ENCODE measurements at regions not wholly inside any gene's neighbourhood (a gene's known extent, or its start where the extent isn't known, plus 50 kb on each side); places are given as distances from the start of the nearest gene placed in this dataset.
A peak's percentile ranks its signal among the peaks of the same experiment; 100 is the strongest.

- DNase-seq (ENCODE audit: low read depth): no peak
- in situ Hi-C loops (cut with HindIII; ENCODE audit: low pct_unique_long_range_greater_than_20kb, low sequenced_read_pairs): no loop called here
Measured at GRCh38 chr17:74085434-74085833, 118.0 kb upstream of the RPL38 start.

- in situ Hi-C loops (cut with HindIII; ENCODE audit: low pct_unique_long_range_greater_than_20kb, low sequenced_read_pairs): no loop called here
- no peak for DNase-seq (ENCODE audit: low read depth)
Measured at GRCh38 chr17:74087002-74087585, 116.4 kb upstream of the RPL38 start.

GRCh38 chr17:74088285-74088933 is 115.1 kb upstream of the RPL38 start:
- no peak for DNase-seq (ENCODE audit: low read depth)
- in situ Hi-C loops (cut with HindIII; ENCODE audit: low pct_unique_long_range_greater_than_20kb, low sequenced_read_pairs): no loop called here

- in situ Hi-C loops (cut with HindIII; ENCODE audit: low pct_unique_long_range_greater_than_20kb, low sequenced_read_pairs): no loop called here
- DNase-seq (ENCODE audit: low read depth): no peak
Measured at GRCh38 chr17:74088934-74089329, 114.5 kb upstream of the RPL38 start.

- in situ Hi-C loops (cut with HindIII; ENCODE audit: low pct_unique_long_range_greater_than_20kb, low sequenced_read_pairs): no loop called here
Measured at GRCh38 chr17:74089380-74089779, 114.1 kb upstream of the RPL38 start.

GRCh38 chr17:74089869-74090464 is 113.5 kb upstream of the RPL38 start:
- in situ Hi-C loops (cut with HindIII; ENCODE audit: low pct_unique_long_range_greater_than_20kb, low sequenced_read_pairs): no loop called here

More at GRCh38 chr17:74089380-74089779, 114.1 kb upstream of the RPL38 start:
- no peak for DNase-seq (ENCODE audit: low read depth)

GRCh38 chr17:74094651-74095050 is 108.8 kb upstream of the RPL38 start:
- DNase-seq (ENCODE audit: low read depth): no peak

More at GRCh38 chr17:74089869-74090464, 113.5 kb upstream of the RPL38 start:
- DNase-seq (ENCODE audit: low read depth): peak; percentile 29

GRCh38 chr17:74096456-74096855 is 107.0 kb upstream of the RPL38 start:
- no peak for DNase-seq (ENCODE audit: low read depth)
- in situ Hi-C loops (cut with HindIII; ENCODE audit: low pct_unique_long_range_greater_than_20kb, low sequenced_read_pairs): no loop called here

More at GRCh38 chr17:74094651-74095050, 108.8 kb upstream of the RPL38 start:
- in situ Hi-C loops (cut with HindIII; ENCODE audit: low pct_unique_long_range_greater_than_20kb, low sequenced_read_pairs): no loop called here

- DNase-seq (ENCODE audit: low read depth): no peak
- in situ Hi-C loops (cut with HindIII; ENCODE audit: low pct_unique_long_range_greater_than_20kb, low sequenced_read_pairs): no loop called here
Measured at GRCh38 chr17:74097450-74098135, 105.9 kb upstream of the RPL38 start.

GRCh38 chr17:74098136-74099024 is 105.1 kb upstream of the RPL38 start:
- no peak for DNase-seq (ENCODE audit: low read depth)
- in situ Hi-C loops (cut with HindIII; ENCODE audit: low pct_unique_long_range_greater_than_20kb, low sequenced_read_pairs): no loop called here

- in situ Hi-C loops (cut with HindIII; ENCODE audit: low pct_unique_long_range_greater_than_20kb, low sequenced_read_pairs): no loop called here
- no peak for DNase-seq (ENCODE audit: low read depth)
Measured at GRCh38 chr17:74099442-74100340, 103.8 kb upstream of the RPL38 start.

- in situ Hi-C loops (cut with HindIII; ENCODE audit: low pct_unique_long_range_greater_than_20kb, low sequenced_read_pairs): no loop called here
- no peak for DNase-seq (ENCODE audit: low read depth)
Measured at GRCh38 chr17:74104921-74105320, 98.6 kb upstream of the RPL38 start.

GRCh38 chr17:74107107-74107506 is 96.4 kb upstream of the RPL38 start:
- in situ Hi-C loops (cut with HindIII; ENCODE audit: low pct_unique_long_range_greater_than_20kb, low sequenced_read_pairs): no loop called here
- no peak for DNase-seq (ENCODE audit: low read depth)

GRCh38 chr17:74108126-74108705 is 95.3 kb upstream of the RPL38 start:
- in situ Hi-C loops (cut with HindIII; ENCODE audit: low pct_unique_long_range_greater_than_20kb, low sequenced_read_pairs): no loop called here
- DNase-seq (ENCODE audit: low read depth): no peak

GRCh38 chr17:74110467-74110866 is 93.0 kb upstream of the RPL38 start:
- in situ Hi-C loops (cut with HindIII; ENCODE audit: low pct_unique_long_range_greater_than_20kb, low sequenced_read_pairs): no loop called here
- no peak for DNase-seq (ENCODE audit: low read depth)

- in situ Hi-C loops (cut with HindIII; ENCODE audit: low pct_unique_long_range_greater_than_20kb, low sequenced_read_pairs): no loop called here
- DNase-seq (ENCODE audit: low read depth): no peak
Measured at GRCh38 chr17:74113326-74113725, 90.2 kb upstream of the RPL38 start.

GRCh38 chr17:74113952-74114351 is 89.5 kb upstream of the RPL38 start:
- no peak for DNase-seq (ENCODE audit: low read depth)
- in situ Hi-C loops (cut with HindIII; ENCODE audit: low pct_unique_long_range_greater_than_20kb, low sequenced_read_pairs): no loop called here

Data from Caki2 (cell line).